ENCODE measurements at regions not wholly inside any gene's neighbourhood (a gene's known extent, or its start where the extent isn't known, plus 50 kb on each side); places are given as distances from the start of the nearest gene placed in this dataset.

DNA sequence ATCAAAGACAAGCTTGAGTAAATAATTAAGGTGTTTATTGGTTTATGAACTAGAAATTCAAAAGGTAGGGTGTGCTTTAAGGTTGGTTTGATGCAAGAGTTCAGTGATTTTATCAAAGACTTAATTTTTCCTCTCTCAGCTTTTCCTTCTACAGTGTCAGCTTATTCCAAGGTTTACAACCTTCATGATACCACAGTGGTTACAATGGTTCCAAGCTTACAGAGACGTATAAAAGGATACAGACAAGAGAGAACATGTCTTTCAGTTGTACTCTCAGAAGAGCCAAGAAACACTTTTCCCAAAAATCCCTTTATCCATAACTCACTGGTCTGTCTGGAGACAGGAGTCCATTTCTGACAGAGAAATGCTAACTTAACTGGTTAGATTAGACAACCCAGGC lies 93.5 kb upstream of the LOC128125822 start:
- POLR2A ChIA-PET (ENCODE audit: unreplicated experiment): no interaction called here
- TF ChIP-seq, protein P1, sequence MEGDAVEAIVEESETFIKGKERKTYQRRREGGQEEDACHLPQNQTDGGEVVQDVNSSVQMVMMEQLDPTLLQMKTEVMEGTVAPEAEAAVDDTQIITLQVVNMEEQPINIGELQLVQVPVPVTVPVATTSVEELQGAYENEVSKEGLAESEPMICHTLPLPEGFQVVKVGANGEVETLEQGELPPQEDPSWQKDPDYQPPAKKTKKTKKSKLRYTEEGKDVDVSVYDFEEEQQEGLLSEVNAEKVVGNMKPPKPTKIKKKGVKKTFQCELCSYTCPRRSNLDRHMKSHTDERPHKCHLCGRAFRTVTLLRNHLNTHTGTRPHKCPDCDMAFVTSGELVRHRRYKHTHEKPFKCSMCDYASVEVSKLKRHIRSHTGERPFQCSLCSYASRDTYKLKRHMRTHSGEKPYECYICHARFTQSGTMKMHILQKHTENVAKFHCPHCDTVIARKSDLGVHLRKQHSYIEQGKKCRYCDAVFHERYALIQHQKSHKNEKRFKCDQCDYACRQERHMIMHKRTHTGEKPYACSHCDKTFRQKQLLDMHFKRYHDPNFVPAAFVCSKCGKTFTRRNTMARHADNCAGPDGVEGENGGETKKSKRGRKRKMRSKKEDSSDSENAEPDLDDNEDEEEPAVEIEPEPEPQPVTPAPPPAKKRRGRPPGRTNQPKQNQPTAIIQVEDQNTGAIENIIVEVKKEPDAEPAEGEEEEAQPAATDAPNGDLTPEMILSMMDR (conservative IDR thresholded peaks at IDR 0.05): no peak
- TF ChIP-seq EZH2 (IDR thresholded peaks at IDR 0.05; ENCODE audit: low read depth): no peak
- no peak overlapping the region for H2AFZ ChIP-seq
- H3K9me3 ChIP-seq (ENCODE audit: insufficient read depth, low read depth): no peaks in the 10 kb centered on the region
- no peaks in the 10 kb centered on the region for H3K27me3 ChIP-seq (ENCODE audit: insufficient read depth, low read depth)
- no peaks in the 10 kb centered on the region for H3K9me2 ChIP-seq (ENCODE audit: insufficient read depth)
- CTCF ChIA-PET: no interaction called here
- DNase-seq: no peak
- BruUV-seq (replicated peaks): no TSS peak
- H3K36me3 ChIP-seq (ENCODE audit: low read depth): no peaks in the 10 kb centered on the region
- H3F3A ChIP-seq (ENCODE audit: insufficient read depth, low read depth): no peaks in the 10 kb centered on the region
- H4K20me1 ChIP-seq (ENCODE audit: insufficient read depth): no peaks in the 10 kb centered on the region
- no peak overlapping the region for H3K4me3 ChIP-seq
- no peak overlapping the region for H3K4me2 ChIP-seq
- H3K4me1 ChIP-seq (replicated peaks; ENCODE audit: insufficient read depth): no peaks in the 10 kb centered on the region
- no peaks in the 10 kb centered on the region for H3K79me2 ChIP-seq (ENCODE audit: low read depth)
- intact Hi-C loops (cut with micrococcal nuclease; ENCODE audit: unreplicated experiment): no loop called here
- H3K27ac ChIP-seq: no peak overlapping the region

DNA sequence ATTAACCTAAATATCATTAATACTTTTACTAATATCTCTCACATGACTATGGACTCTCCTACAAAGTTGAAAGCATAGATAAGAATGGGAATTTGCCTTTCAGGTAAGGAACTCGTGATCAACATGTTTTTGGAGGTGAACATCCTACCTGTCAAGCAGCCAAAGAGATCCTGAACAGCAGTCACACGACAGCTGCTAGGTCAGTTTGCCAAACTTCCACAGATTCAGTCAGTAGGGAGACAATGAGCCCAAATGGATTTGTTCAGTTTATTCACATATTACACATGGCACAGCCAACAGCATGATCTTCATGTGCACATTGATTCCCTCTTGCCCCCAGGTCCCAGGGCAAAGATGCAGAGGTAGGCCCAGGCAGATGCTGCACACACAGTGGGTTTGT lies 86.1 kb upstream of the LOC128125822 start:
- H3F3A ChIP-seq (ENCODE audit: insufficient read depth, low read depth): peaks cover 6% of the 10 kb centered on the region; the same call in 1 of the 2 replicates
- 0 out of 2 replicates have a peak, but pooled peaks cover 12% of the 10 kb centered on the region for H3K4me1 ChIP-seq (replicated peaks; ENCODE audit: insufficient read depth)
- POLR2A ChIA-PET (ENCODE audit: unreplicated experiment): no interaction called here
- no peaks in the 10 kb centered on the region for H3K79me2 ChIP-seq (ENCODE audit: low read depth)
- no peak overlapping the region for H2AFZ ChIP-seq
- no peak for DNase-seq
- no peaks in the 10 kb centered on the region for H3K36me3 ChIP-seq (ENCODE audit: low read depth)
- no peaks in the 10 kb centered on the region for H3K9me3 ChIP-seq (ENCODE audit: insufficient read depth, low read depth)
- no peak overlapping the region for H3K4me3 ChIP-seq
- intact Hi-C loops (cut with micrococcal nuclease; ENCODE audit: unreplicated experiment): no loop called here
- H3K9me2 ChIP-seq (ENCODE audit: insufficient read depth): no peaks in the 10 kb centered on the region
- TF ChIP-seq, protein P1 (conservative IDR thresholded peaks at IDR 0.05): no peak
- no peak for TF ChIP-seq EZH2 (IDR thresholded peaks at IDR 0.05; ENCODE audit: low read depth)
- no peaks in the 10 kb centered on the region for H4K20me1 ChIP-seq (ENCODE audit: insufficient read depth)
- H3K27me3 ChIP-seq (ENCODE audit: insufficient read depth, low read depth): no peaks in the 10 kb centered on the region
- CTCF ChIA-PET: no interaction called here
- BruUV-seq (replicated peaks): no TSS peak
- H3K4me2 ChIP-seq: no peak overlapping the region
- H3K27ac ChIP-seq: no peak overlapping the region

DNA sequence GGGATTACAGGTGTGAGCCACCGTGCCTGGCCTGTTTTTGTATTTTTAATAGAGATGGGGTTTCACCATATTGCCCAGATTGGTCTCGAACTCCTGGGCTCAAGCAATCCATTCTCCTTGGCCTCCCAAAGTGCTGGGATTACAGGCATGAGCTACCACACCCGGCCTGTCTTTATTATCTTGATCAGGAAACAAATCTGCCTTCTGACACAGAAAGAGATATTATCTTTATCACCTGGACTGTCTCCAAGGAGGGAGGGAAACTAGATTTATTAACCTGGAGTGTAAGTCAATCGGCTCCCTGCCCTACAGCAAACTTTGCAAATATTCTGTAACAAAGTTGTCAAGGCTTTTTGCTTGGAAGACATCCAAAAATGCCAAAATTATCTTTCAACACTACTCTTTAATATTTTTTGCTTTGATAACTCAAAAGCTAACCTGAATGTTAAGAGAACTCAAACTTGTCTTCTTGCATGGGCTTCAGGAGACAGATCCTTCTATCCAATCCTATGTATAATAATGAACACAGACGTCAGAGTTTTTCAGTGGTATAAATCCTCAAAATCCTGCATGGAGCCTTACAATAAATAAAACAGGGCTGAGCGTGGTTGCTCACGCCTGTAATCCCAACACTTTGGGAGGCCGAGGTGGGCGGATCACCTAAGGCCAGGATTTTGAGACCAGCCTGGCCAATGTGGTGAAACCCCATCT lies 85.0 kb upstream of the LOC128125822 start:
- Histone ChIP-seq H3K9me3 (ENCODE audit: insufficient read depth, low read depth) (no peaks in the 10 kb centered on the region), H3K4me1 (replicated peaks; ENCODE audit: insufficient read depth) (0 out of 2 replicates have a peak, but pooled peaks cover 12% of the 10 kb centered on the region), H3K27ac (no peak overlapping the region), H4K20me1 (ENCODE audit: insufficient read depth) (no peaks in the 10 kb centered on the region), H3K4me3 (no peak overlapping the region), H3F3A (ENCODE audit: insufficient read depth, low read depth) (peaks cover 6% of the 10 kb centered on the region; the same call in 1 of the 2 replicates), H3K36me3 (ENCODE audit: low read depth) (no peaks in the 10 kb centered on the region), H3K79me2 (ENCODE audit: low read depth) (no peaks in the 10 kb centered on the region), H3K4me2 (peak overlapping the region; percentile 34; the same call in 1 of the 2 replicates), H2AFZ (no peak overlapping the region), H3K27me3 (ENCODE audit: insufficient read depth, low read depth) (no peaks in the 10 kb centered on the region), H3K9me2 (ENCODE audit: insufficient read depth) (no peaks in the 10 kb centered on the region)
- POLR2A ChIA-PET (ENCODE audit: unreplicated experiment): interaction anchor here (0.7 kb wide), 1 partner anchor 151 kb away, joined by 5 read pairs; no protein-coding TSS in a partner anchor
- intact Hi-C loops (cut with micrococcal nuclease; ENCODE audit: unreplicated experiment): no loop called here
- CTCF ChIA-PET: no interaction called here
- TF ChIP-seq, protein P1 (conservative IDR thresholded peaks at IDR 0.05): no peak
- TF ChIP-seq EZH2 (IDR thresholded peaks at IDR 0.05; ENCODE audit: low read depth): no peak
- BruUV-seq (replicated peaks): no TSS peak
- DNase-seq: peak; percentile 8 to 73
